H1 (cell line): ENCODE measurements at regions not wholly inside any gene's neighbourhood (a gene's known extent, or its start where the extent isn't known, plus 50 kb on each side); places are given as distances from the start of the nearest gene placed in this dataset.

Experiments used
- CTCF ChIA-PET: fragments of 300-600 bp; sonication (Branson Sonifier 250); formaldehyde crosslinking; loops from one replicate; lab custom pipeline; 2021; ENCODE audit not compliant: partially characterized antibody; lab: Charles Lee
- POLR2A ChIA-PET: fragments of 300-600 bp; sonication (Branson Sonifier 250); formaldehyde crosslinking; loops from one replicate; lab custom pipeline; 2021; ENCODE audit warnings: inconsistent platforms; ENCODE audit not compliant: partially characterized antibody; lab: Charles Lee
- DNase-seq, 2 experiments: peaks; one replicate each; pipeline versions ENCODE4 v3.0.0 to v3.0.0-alpha.2; 2010 to 2022; ENCODE audit warnings: low spot score in 2 of 2, low read depth in 1 of 2, mixed read lengths in 1 of 2
- FAIRE-seq: peaks from 2 replicates; lab custom pipeline; 2011; peaks lifted over from hg19 to GRCh38; lab: Jason Lieb, UNC
- H2AFZ ChIP-seq: 2 replicates; pipeline ENCODE4 v1.8.1; 2012; ENCODE audit warnings: low read length, inconsistent platforms
- H2AK5ac ChIP-seq: 2 replicates; pipeline ENCODE4 v1.6.1; 2013; ENCODE audit warnings: low read depth, low read length
- H2BK120ac ChIP-seq: replicated peaks from 2 replicates; pipeline ENCODE3; 2013; ENCODE audit warnings: low read depth, low read length, inconsistent platforms
- H2BK12ac ChIP-seq: 2 replicates; pipeline ENCODE4 v1.6.1; 2013; ENCODE audit warnings: low read depth, low read length
- H2BK15ac ChIP-seq: 2 replicates; pipeline ENCODE4 v1.6.1; 2013; ENCODE audit warnings: low read length
- H2BK20ac ChIP-seq: 2 replicates; pipeline ENCODE4 v1.6.1; 2013; ENCODE audit warnings: low read length
- H2BK5ac ChIP-seq: 2 replicates; pipeline ENCODE4 v1.6.1; 2013; ENCODE audit warnings: low read depth, low read length
- H3K14ac ChIP-seq: 2 replicates; pipeline ENCODE4 v1.6.1; 2013; ENCODE audit warnings: inconsistent platforms; ENCODE audit not compliant: insufficient read length
- H3K18ac ChIP-seq: 2 replicates; pipeline ENCODE4 v1.6.1; 2013; ENCODE audit warnings: low read length; ENCODE audit errors: extremely low read depth
- H3K23ac ChIP-seq: 2 replicates; pipeline ENCODE4 v1.6.1; 2013; ENCODE audit warnings: inconsistent platforms; ENCODE audit not compliant: insufficient read length
- H3K23me2 ChIP-seq: 2 replicates; pipeline ENCODE4 v1.6.1; 2013; ENCODE audit warnings: low read depth, low read length
- H3K27ac ChIP-seq: 2 replicates; pipeline ENCODE4 v1.6.1; 2011; ENCODE audit warnings: low read depth, low read length, inconsistent platforms
- H3K27me3 ChIP-seq, 4 experiments: replicated peaks in 1 of 4; 1 replicate in 1 of 4; 2 replicates in 3 of 4; pipeline versions ENCODE4 v1.6.1 to v1.8.1; 2011 to 2013; ENCODE audit warnings: low read length in 3 of 4, mild to moderate bottlenecking in 3 of 4, inconsistent platforms in 2 of 4, mixed read lengths in 2 of 4, moderate library complexity in 1 of 4; ENCODE audit not compliant: control insufficient read depth in 3 of 4, insufficient read depth in 3 of 4; ENCODE audit errors: extremely low read depth in 1 of 4
- H3K36me3 ChIP-seq, 4 experiments: 2 replicates each; pipeline versions ENCODE4 v1.6.1 to v1.8.1; 2011 to 2013; ENCODE audit warnings: mild to moderate bottlenecking in 4 of 4, low read length in 3 of 4, moderate library complexity in 2 of 4, control low read depth in 1 of 4, inconsistent platforms in 1 of 4; ENCODE audit not compliant: insufficient read depth in 4 of 4, control insufficient read depth in 2 of 4
- H3K4ac ChIP-seq: replicated peaks from 2 replicates; pipeline ENCODE3; 2013; ENCODE audit warnings: low read length, low read depth, mixed read lengths, inconsistent platforms; ENCODE audit not compliant: insufficient read length
- H3K4me1 ChIP-seq, 4 experiments: replicated peaks in 1 of 4; 1 replicate in 1 of 4; 2 replicates in 3 of 4; pipeline versions ENCODE4 v1.6.1 to v1.8.1; 2011 to 2013; ENCODE audit warnings: low read length in 3 of 4, inconsistent platforms in 2 of 4, mixed read lengths in 1 of 4; ENCODE audit not compliant: insufficient read depth in 4 of 4, control insufficient read depth in 3 of 4
- H3K4me2 ChIP-seq, 2 experiments: 2 replicates each; pipeline versions ENCODE4 v1.6.1 to v1.8.1; 2011 to 2013; ENCODE audit warnings: low read depth in 2 of 2, low read length in 2 of 2, control low read depth in 1 of 2, inconsistent platforms in 1 of 2, mild to moderate bottlenecking in 1 of 2; ENCODE audit not compliant: insufficient read depth in 1 of 2
- H3K4me3 ChIP-seq, 4 experiments: fragments of 200-600, 300-600 bp in 1 of 4; sonication (generic), shearing (Covaris generic), sonication (Bioruptor Twin) in 1 of 4; 2 replicates each; pipeline versions ENCODE4 v1.5.1 to v1.8.1; 2011 to 2016; ENCODE audit warnings: low read length in 4 of 4, low read depth in 3 of 4, control low read depth in 2 of 4, inconsistent platforms in 2 of 4, mild to moderate bottlenecking in 2 of 4, mixed read lengths in 1 of 4, moderate library complexity in 1 of 4; ENCODE audit not compliant: insufficient read depth in 2 of 4; ENCODE audit errors: extremely low read depth in 1 of 4
- H3K56ac ChIP-seq: replicated peaks from 2 replicates; pipeline ENCODE3; 2013; ENCODE audit warnings: low read depth, mild to moderate bottlenecking, mixed read lengths, low read length, inconsistent platforms; ENCODE audit not compliant: insufficient read length
- H3K79me1 ChIP-seq: 2 replicates; pipeline ENCODE4 v1.6.1; 2013; ENCODE audit warnings: low read depth, low read length, control low read depth
- H3K79me2 ChIP-seq, 2 experiments: 2 replicates each; pipeline versions ENCODE4 v1.6.1 to v1.8.1; 2012 to 2013; ENCODE audit warnings: low read length in 2 of 2, mild to moderate bottlenecking in 2 of 2, inconsistent platforms in 1 of 2; ENCODE audit not compliant: insufficient read depth in 2 of 2, control insufficient read depth in 1 of 2
- H3K9ac ChIP-seq, 4 experiments: replicated peaks in 1 of 4; 1 replicate in 1 of 4; 2 replicates in 3 of 4; pipeline versions ENCODE4 v1.6.1 to v1.8.1; 2011 to 2013; ENCODE audit warnings: low read depth in 3 of 4, low read length in 3 of 4, control low read depth in 2 of 4, mild to moderate bottlenecking in 2 of 4, moderate library complexity in 2 of 4, inconsistent platforms in 1 of 4; ENCODE audit errors: extremely low read depth in 1 of 4
- H3K9me3 ChIP-seq, 2 experiments: 2 replicates each; pipeline versions ENCODE4 v1.6.1 to v1.8.1; 2012 to 2013; ENCODE audit warnings: mild to moderate bottlenecking in 2 of 2, moderate library complexity in 2 of 2, control low read depth in 1 of 2, inconsistent platforms in 1 of 2, low read depth in 1 of 2, low read length in 1 of 2, mixed read lengths in 1 of 2; ENCODE audit not compliant: insufficient read depth in 2 of 2
- H4K20me1 ChIP-seq, 2 experiments: replicated peaks in 1 of 2; 2 replicates each; pipeline versions ENCODE3 to v1.8.1; 2011 to 2013; ENCODE audit warnings: inconsistent platforms in 2 of 2, low read length in 2 of 2, mild to moderate bottlenecking in 1 of 2; ENCODE audit not compliant: insufficient read depth in 2 of 2, control insufficient read depth in 1 of 2
- H4K5ac ChIP-seq: 2 replicates; pipeline ENCODE4 v1.6.1; 2013; ENCODE audit warnings: low read length, low read depth, mixed read lengths, inconsistent platforms; ENCODE audit not compliant: insufficient read length
- H4K8ac ChIP-seq: 2 replicates; pipeline ENCODE4 v1.8.0; 2013; ENCODE audit warnings: mild to moderate bottlenecking, moderate library complexity, low read length, inconsistent platforms; ENCODE audit not compliant: insufficient read depth; ENCODE audit errors: extremely low read depth
- H4K91ac ChIP-seq: replicated peaks from 2 replicates; pipeline ENCODE3; 2013; ENCODE audit warnings: low read length, mixed read lengths, inconsistent platforms; ENCODE audit not compliant: insufficient read length
- BRCA1 ChIP-seq: IDR thresholded peaks from 2 replicates; pipeline ENCODE4 v1.6.1; 2012; ENCODE audit warnings: low read depth, low read length, improper control_type of control experiment
- CBX5 ChIP-seq: fragments of 300-800, 300-1000 bp; sonication (generic); IDR thresholded peaks from 2 replicates; pipeline ENCODE4 v1.7.1; 2016; ENCODE audit warnings: antibody characterized with exemption, low read length, low read depth
- EP300 ChIP-seq, 2 experiments: IDR thresholded peaks; 1 replicate in 1 of 2; 2 replicates in 1 of 2; pipeline ENCODE4 v1.6.1; 2011 to 2012; ENCODE audit warnings: low read depth in 2 of 2, low read length in 2 of 2, mild to moderate bottlenecking in 2 of 2, borderline replicate concordance in 1 of 2, inconsistent platforms in 1 of 2, moderate library complexity in 1 of 2
- JUN ChIP-seq: IDR thresholded peaks from 2 replicates; pipeline ENCODE4 v1.6.1; 2011; ENCODE audit warnings: low read depth, mild to moderate bottlenecking, improper control_type of control experiment, low read length
- KDM4A ChIP-seq: IDR thresholded peaks from one replicate; pipeline ENCODE4 v1.7.1; 2012; ENCODE audit warnings: low read depth, mild to moderate bottlenecking, moderate library complexity, low read length, inconsistent platforms; ENCODE audit not compliant: severe bottlenecking
- RFX5 ChIP-seq: IDR thresholded peaks from 2 replicates; pipeline ENCODE4 v1.6.1; 2011; ENCODE audit warnings: low read depth, low read length, improper control_type of control experiment, borderline replicate concordance
- TEAD4 ChIP-seq: IDR thresholded peaks from 2 replicates; pipeline ENCODE4 v1.6.1; 2012; ENCODE audit warnings: low read depth, low read length, inconsistent platforms, mixed read lengths
- WGBS, 2 experiments: shearing (Covaris generic) in 1 of 2; methylation state at CpG; one replicate each; pipeline versions ENCODE4 v1.1.6 to v1.1.7; 2013 to 2015; ENCODE audit warnings: low lambda C conversion rate in 2 of 2, mixed read lengths in 2 of 2, inconsistent platforms in 1 of 2, low coverage in 1 of 2, missing lambda C conversion rate in 1 of 2; ENCODE audit not compliant: insufficient replicate concordance in 2 of 2, insufficient coverage in 1 of 2, insufficient read length in 1 of 2; ENCODE audit errors: extremely low coverage in 1 of 2, missing lambda C conversion rate in 1 of 2; 5-methylcytosine and 5-hydroxymethylcytosine counted together

DNA sequence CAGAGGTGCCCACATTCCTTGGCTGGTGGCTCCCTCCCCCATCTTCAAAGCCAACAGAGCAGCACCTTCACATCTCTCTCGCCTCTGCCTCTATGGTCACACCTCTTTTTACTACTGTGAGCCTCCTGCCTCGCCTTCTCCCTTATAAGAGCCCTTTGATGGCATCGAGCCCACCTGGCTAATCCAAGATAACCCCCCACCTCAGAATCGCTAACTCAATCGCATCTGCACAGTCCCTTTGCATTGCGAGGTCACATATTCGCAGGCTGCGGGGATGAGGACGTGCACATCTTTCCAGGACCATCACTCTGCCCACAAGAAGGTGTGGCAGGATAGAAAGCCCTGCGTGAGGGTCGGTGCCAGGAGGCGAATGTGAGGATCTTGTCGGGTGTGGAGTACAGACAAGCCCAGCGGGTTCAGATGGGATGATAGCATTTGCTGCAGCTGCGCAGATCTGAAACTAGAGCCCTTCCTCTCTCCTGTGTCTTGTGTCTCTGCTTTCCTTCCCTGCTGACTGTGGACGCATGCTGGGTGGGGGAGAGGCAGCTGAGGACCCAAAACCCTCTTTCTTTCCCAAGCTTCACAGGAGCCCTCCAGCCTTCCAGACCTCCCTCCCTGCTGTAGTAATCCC, 148.3 kb upstream of the HDAC4 start:
- Histone ChIP-seq H3K14ac (no peak overlapping the region), H3K79me2 (no peaks in the 10 kb centered on the region), H3K27ac (no peak overlapping the region), H4K20me1 (no peaks in the 10 kb centered on the region), H2BK12ac (no peak overlapping the region), H3K9ac (no peak overlapping the region), H4K91ac (no peak overlapping the region), H3K79me1 (no peaks in the 10 kb centered on the region), H3K4me3 (no peak overlapping the region), H2BK120ac (no peak overlapping the region), H3K23me2 (0 out of 2 replicates have a peak, but pooled peaks cover 2% of the 10 kb centered on the region), H2BK20ac (no peak overlapping the region), H2BK5ac (no peak overlapping the region), H2BK15ac (no peak overlapping the region), H4K5ac (no peak overlapping the region), H3K4ac (no peak overlapping the region), H3K18ac (no peak overlapping the region), H3K23ac (no peak overlapping the region), H2AK5ac (no peak overlapping the region), H3K9me3 (no peaks in the 10 kb centered on the region), H3K36me3 (no peaks in the 10 kb centered on the region), H2AFZ (no peak overlapping the region), H3K27me3 (no peaks in the 10 kb centered on the region; a peak in 1 of 7 replicates), H4K8ac (no peak overlapping the region), H3K4me1 (no peaks in the 10 kb centered on the region), H3K4me2 (no peak overlapping the region), H3K56ac (no peak overlapping the region)
- no peak for FAIRE-seq
- no peak for DNase-seq
- WGBS, 2 experiments = 93% methylated on average over 14 of the region's 16 CpGs; no CpG with 5 or more reads in 1 of the 2 experiments
- ChIA-PET CTCF (no interaction called here), POLR2A (no interaction called here)
- TF ChIP-seq TEAD4 (no peak), KDM4A (no peak), RFX5 (no peak), EP300 (IDR thresholded peaks at IDR 0.05; ENCODE audit: borderline replicate concordance in 1 of 2, low read depth in 2 of 2, low read length in 2 of 2) (no peak), BRCA1 (no peak), CBX5 (no peak), JUN (no peak)
